H1 (cell line): ENCODE measurements at regions not wholly inside any gene's neighbourhood (a gene's known extent, or its start where the extent isn't known, plus 50 kb on each side); places are given as distances from the start of the nearest gene placed in this dataset.

Experiments
- CTCF ChIA-PET: fragments of 300-600 bp; sonication (Branson Sonifier 250); formaldehyde crosslinking; loops from one replicate; lab custom pipeline; 2021; ENCODE audit not compliant: partially characterized antibody; lab: Charles Lee
- POLR2A ChIA-PET: fragments of 300-600 bp; sonication (Branson Sonifier 250); formaldehyde crosslinking; loops from one replicate; lab custom pipeline; 2021; ENCODE audit warnings: inconsistent platforms; ENCODE audit not compliant: partially characterized antibody; lab: Charles Lee
- DNase-seq, 2 experiments: peaks; one replicate each; pipeline versions ENCODE4 v3.0.0 to v3.0.0-alpha.2; 2010 to 2022; ENCODE audit warnings: low spot score in 2 of 2, low read depth in 1 of 2, mixed read lengths in 1 of 2
- FAIRE-seq: peaks from 2 replicates; lab custom pipeline; 2011; peaks lifted over from hg19 to GRCh38; lab: Jason Lieb, UNC
- H2AFZ ChIP-seq: 2 replicates; pipeline ENCODE4 v1.8.1; 2012; ENCODE audit warnings: low read length, inconsistent platforms
- H2AK5ac ChIP-seq: 2 replicates; pipeline ENCODE4 v1.6.1; 2013; ENCODE audit warnings: low read depth, low read length
- H2BK120ac ChIP-seq: replicated peaks from 2 replicates; pipeline ENCODE3; 2013; ENCODE audit warnings: low read depth, low read length, inconsistent platforms
- H2BK12ac ChIP-seq: 2 replicates; pipeline ENCODE4 v1.6.1; 2013; ENCODE audit warnings: low read depth, low read length
- H2BK15ac ChIP-seq: 2 replicates; pipeline ENCODE4 v1.6.1; 2013; ENCODE audit warnings: low read length
- H2BK20ac ChIP-seq: 2 replicates; pipeline ENCODE4 v1.6.1; 2013; ENCODE audit warnings: low read length
- H2BK5ac ChIP-seq: 2 replicates; pipeline ENCODE4 v1.6.1; 2013; ENCODE audit warnings: low read depth, low read length
- H3K14ac ChIP-seq: 2 replicates; pipeline ENCODE4 v1.6.1; 2013; ENCODE audit warnings: inconsistent platforms; ENCODE audit not compliant: insufficient read length
- H3K18ac ChIP-seq: 2 replicates; pipeline ENCODE4 v1.6.1; 2013; ENCODE audit warnings: low read length; ENCODE audit errors: extremely low read depth
- H3K23ac ChIP-seq: 2 replicates; pipeline ENCODE4 v1.6.1; 2013; ENCODE audit warnings: inconsistent platforms; ENCODE audit not compliant: insufficient read length
- H3K23me2 ChIP-seq: 2 replicates; pipeline ENCODE4 v1.6.1; 2013; ENCODE audit warnings: low read depth, low read length
- H3K27ac ChIP-seq: 2 replicates; pipeline ENCODE4 v1.6.1; 2011; ENCODE audit warnings: low read depth, low read length, inconsistent platforms
- H3K27me3 ChIP-seq, 4 experiments: replicated peaks in 1 of 4; 1 replicate in 1 of 4; 2 replicates in 3 of 4; pipeline versions ENCODE4 v1.6.1 to v1.8.1; 2011 to 2013; ENCODE audit warnings: low read length in 3 of 4, mild to moderate bottlenecking in 3 of 4, inconsistent platforms in 2 of 4, mixed read lengths in 2 of 4, moderate library complexity in 1 of 4; ENCODE audit not compliant: control insufficient read depth in 3 of 4, insufficient read depth in 3 of 4; ENCODE audit errors: extremely low read depth in 1 of 4
- H3K36me3 ChIP-seq, 4 experiments: 2 replicates each; pipeline versions ENCODE4 v1.6.1 to v1.8.1; 2011 to 2013; ENCODE audit warnings: mild to moderate bottlenecking in 4 of 4, low read length in 3 of 4, moderate library complexity in 2 of 4, control low read depth in 1 of 4, inconsistent platforms in 1 of 4; ENCODE audit not compliant: insufficient read depth in 4 of 4, control insufficient read depth in 2 of 4
- H3K4ac ChIP-seq: replicated peaks from 2 replicates; pipeline ENCODE3; 2013; ENCODE audit warnings: low read length, low read depth, mixed read lengths, inconsistent platforms; ENCODE audit not compliant: insufficient read length
- H3K4me1 ChIP-seq, 4 experiments: replicated peaks in 1 of 4; 1 replicate in 1 of 4; 2 replicates in 3 of 4; pipeline versions ENCODE4 v1.6.1 to v1.8.1; 2011 to 2013; ENCODE audit warnings: low read length in 3 of 4, inconsistent platforms in 2 of 4, mixed read lengths in 1 of 4; ENCODE audit not compliant: insufficient read depth in 4 of 4, control insufficient read depth in 3 of 4
- H3K4me2 ChIP-seq, 2 experiments: 2 replicates each; pipeline versions ENCODE4 v1.6.1 to v1.8.1; 2011 to 2013; ENCODE audit warnings: low read depth in 2 of 2, low read length in 2 of 2, control low read depth in 1 of 2, inconsistent platforms in 1 of 2, mild to moderate bottlenecking in 1 of 2; ENCODE audit not compliant: insufficient read depth in 1 of 2
- H3K4me3 ChIP-seq, 4 experiments: fragments of 200-600, 300-600 bp in 1 of 4; sonication (generic), shearing (Covaris generic), sonication (Bioruptor Twin) in 1 of 4; 2 replicates each; pipeline versions ENCODE4 v1.5.1 to v1.8.1; 2011 to 2016; ENCODE audit warnings: low read length in 4 of 4, low read depth in 3 of 4, control low read depth in 2 of 4, inconsistent platforms in 2 of 4, mild to moderate bottlenecking in 2 of 4, mixed read lengths in 1 of 4, moderate library complexity in 1 of 4; ENCODE audit not compliant: insufficient read depth in 2 of 4; ENCODE audit errors: extremely low read depth in 1 of 4
- H3K56ac ChIP-seq: replicated peaks from 2 replicates; pipeline ENCODE3; 2013; ENCODE audit warnings: low read depth, mild to moderate bottlenecking, mixed read lengths, low read length, inconsistent platforms; ENCODE audit not compliant: insufficient read length
- H3K79me1 ChIP-seq: 2 replicates; pipeline ENCODE4 v1.6.1; 2013; ENCODE audit warnings: low read depth, low read length, control low read depth
- H3K79me2 ChIP-seq, 2 experiments: 2 replicates each; pipeline versions ENCODE4 v1.6.1 to v1.8.1; 2012 to 2013; ENCODE audit warnings: low read length in 2 of 2, mild to moderate bottlenecking in 2 of 2, inconsistent platforms in 1 of 2; ENCODE audit not compliant: insufficient read depth in 2 of 2, control insufficient read depth in 1 of 2
- H3K9ac ChIP-seq, 4 experiments: replicated peaks in 1 of 4; 1 replicate in 1 of 4; 2 replicates in 3 of 4; pipeline versions ENCODE4 v1.6.1 to v1.8.1; 2011 to 2013; ENCODE audit warnings: low read depth in 3 of 4, low read length in 3 of 4, control low read depth in 2 of 4, mild to moderate bottlenecking in 2 of 4, moderate library complexity in 2 of 4, inconsistent platforms in 1 of 4; ENCODE audit errors: extremely low read depth in 1 of 4
- H3K9me3 ChIP-seq, 2 experiments: 2 replicates each; pipeline versions ENCODE4 v1.6.1 to v1.8.1; 2012 to 2013; ENCODE audit warnings: mild to moderate bottlenecking in 2 of 2, moderate library complexity in 2 of 2, control low read depth in 1 of 2, inconsistent platforms in 1 of 2, low read depth in 1 of 2, low read length in 1 of 2, mixed read lengths in 1 of 2; ENCODE audit not compliant: insufficient read depth in 2 of 2
- H4K20me1 ChIP-seq, 2 experiments: replicated peaks in 1 of 2; 2 replicates each; pipeline versions ENCODE3 to v1.8.1; 2011 to 2013; ENCODE audit warnings: inconsistent platforms in 2 of 2, low read length in 2 of 2, mild to moderate bottlenecking in 1 of 2; ENCODE audit not compliant: insufficient read depth in 2 of 2, control insufficient read depth in 1 of 2
- H4K5ac ChIP-seq: 2 replicates; pipeline ENCODE4 v1.6.1; 2013; ENCODE audit warnings: low read length, low read depth, mixed read lengths, inconsistent platforms; ENCODE audit not compliant: insufficient read length
- H4K8ac ChIP-seq: 2 replicates; pipeline ENCODE4 v1.8.0; 2013; ENCODE audit warnings: mild to moderate bottlenecking, moderate library complexity, low read length, inconsistent platforms; ENCODE audit not compliant: insufficient read depth; ENCODE audit errors: extremely low read depth
- H4K91ac ChIP-seq: replicated peaks from 2 replicates; pipeline ENCODE3; 2013; ENCODE audit warnings: low read length, mixed read lengths, inconsistent platforms; ENCODE audit not compliant: insufficient read length
- ATF2 ChIP-seq: IDR thresholded peaks from 2 replicates; pipeline ENCODE4 v1.6.1; 2012; ENCODE audit warnings: low read length, inconsistent platforms
- BACH1 ChIP-seq: IDR thresholded peaks from 2 replicates; pipeline ENCODE4 v1.6.1; 2012; ENCODE audit warnings: low read length, improper control_type of control experiment
- CTCF ChIP-seq, 3 experiments: IDR thresholded peaks; 1 replicate in 2 of 3; 2 replicates in 1 of 3; pipeline versions ENCODE4 v1.5.1 to v1.6.1; 2011; ENCODE audit warnings: low read length in 3 of 3, mild to moderate bottlenecking in 3 of 3, inconsistent platforms in 2 of 3, low read depth in 1 of 3, moderate library complexity in 1 of 3; ENCODE audit not compliant: insufficient read depth in 1 of 3; ENCODE audit errors: control extremely low read depth in 1 of 3
- E2F6 ChIP-seq: IDR thresholded peaks from 2 replicates; pipeline ENCODE4 v1.6.1; 2012; ENCODE audit warnings: inconsistent platforms
- KDM5A ChIP-seq: fragments of 200-600 bp; IDR thresholded peaks from 2 replicates; pipeline ENCODE4 v1.7.1; 2012; ENCODE audit warnings: mild to moderate bottlenecking, low read length, inconsistent platforms, mixed read lengths
- MAFK ChIP-seq: IDR thresholded peaks from 2 replicates; pipeline ENCODE4 v1.6.1; 2012; ENCODE audit warnings: low read depth, mild to moderate bottlenecking, improper control_type of control experiment, low read length
- POLR2AphosphoS5 ChIP-seq: IDR thresholded peaks from 2 replicates; pipeline ENCODE4 v1.6.1; 2011; ENCODE audit warnings: low read depth, low read length
- RBBP5 ChIP-seq: IDR thresholded peaks from 2 replicates; pipeline ENCODE4 v1.7.1; 2012; ENCODE audit warnings: low read depth, mild to moderate bottlenecking, inconsistent platforms, low read length, moderate library complexity, borderline replicate concordance
- SP4 ChIP-seq: IDR thresholded peaks from 2 replicates; pipeline ENCODE4 v1.6.1; 2012; ENCODE audit warnings: low read length, inconsistent platforms
- TEAD4 ChIP-seq: IDR thresholded peaks from 2 replicates; pipeline ENCODE4 v1.6.1; 2012; ENCODE audit warnings: low read depth, low read length, inconsistent platforms, mixed read lengths
- ZNF274 ChIP-seq: IDR thresholded peaks from 2 replicates; pipeline ENCODE4 v1.7.0; 2012; ENCODE audit warnings: low read length, borderline replicate concordance; ENCODE audit errors: extremely low read depth
- WGBS, 2 experiments: shearing (Covaris generic) in 1 of 2; methylation state at CpG; one replicate each; pipeline versions ENCODE4 v1.1.6 to v1.1.7; 2013 to 2015; ENCODE audit warnings: low lambda C conversion rate in 2 of 2, mixed read lengths in 2 of 2, inconsistent platforms in 1 of 2, low coverage in 1 of 2, missing lambda C conversion rate in 1 of 2; ENCODE audit not compliant: insufficient replicate concordance in 2 of 2, insufficient coverage in 1 of 2, insufficient read length in 1 of 2; ENCODE audit errors: extremely low coverage in 1 of 2, missing lambda C conversion rate in 1 of 2; 5-methylcytosine and 5-hydroxymethylcytosine counted together

GRCh38 chr3:5431146-5431545 is 243.6 kb downstream of the EDEM1 start:
- Histone ChIP-seq H4K5ac (no peak overlapping the region), H3K4me3 (no peak overlapping the region), H3K23ac (no peak overlapping the region), H3K14ac (no peak overlapping the region), H3K27ac (no peak overlapping the region), H2BK15ac (no peak overlapping the region), H2BK12ac (no peak overlapping the region), H3K56ac (no peak overlapping the region), H2BK20ac (no peak overlapping the region), H3K4ac (no peak overlapping the region), H3K79me2 (no peaks in the 10 kb centered on the region), H3K79me1 (no peaks in the 10 kb centered on the region), H2AK5ac (no peak overlapping the region), H4K91ac (no peak overlapping the region), H3K4me2 (no peak overlapping the region), H2AFZ (no peak overlapping the region), H4K8ac (no peak overlapping the region), H3K9me3 (no peaks in the 10 kb centered on the region), H2BK5ac (no peak overlapping the region), H3K23me2 (no peaks in the 10 kb centered on the region), H3K18ac (no peak overlapping the region), H3K9ac (no peak overlapping the region), H3K27me3 (no peaks in the 10 kb centered on the region), H2BK120ac (no peak overlapping the region), H4K20me1 (no peaks in the 10 kb centered on the region), H3K4me1 (peaks cover 0 to 2% (median 0%) of the 10 kb centered on the region in 4 experiments; a peak in 2 of 7 replicates), H3K36me3 (no peaks in the 10 kb centered on the region)
- POLR2A ChIA-PET, result no interaction called here
- FAIRE-seq, result no peak
- no peak for DNase-seq
- CTCF ChIA-PET, result no interaction called here
- 92% methylated on average over 4 of the region's 4 CpGs; no CpG with 5 or more reads in 1 of the 2 experiments for WGBS, 2 experiments
- TF ChIP-seq MAFK (no peak), BACH1 (no peak), E2F6 (no peak), TEAD4 (no peak), POLR2AphosphoS5 (no peak), SP4 (no peak), RBBP5 (no peak), ATF2 (no peak), KDM5A (no peak), ZNF274 (no peak), CTCF (IDR thresholded peaks at IDR 0.05; ENCODE audit: control extremely low read depth in 1 of 3, insufficient read depth in 1 of 3, low read depth in 1 of 3, low read length in 3 of 3) (no peak)
